Uterus (tissue), 3 donors: ENCODE measurements at regions not wholly inside any gene's neighbourhood (a gene's known extent, or its start where the extent isn't known, plus 50 kb on each side); places are given as distances from the start of the nearest gene placed in this dataset.
"Not testable (repeated sequence)": the region's sequence is repeated elsewhere in the genome, so short reads cannot be mapped to it uniquely, and the experiment has no call there.

Experiments used
- DNase-seq, 2 donors: peaks; one replicate each; pipeline ENCODE4 v3.0.0-alpha.2; 2019 to 2020
- H3K27ac ChIP-seq, 2 donors: fragments of 200-600 bp; sonication (generic); 1 replicate in 1 of 2; 2 replicates in 1 of 2; pipeline ENCODE4 v1.5.1; 2016 to 2018
- H3K27me3 ChIP-seq, 2 donors: fragments of 200-600 bp; sonication (generic); one replicate each; pipeline ENCODE4 v1.5.1; 2018 to 2019; ENCODE audit warnings: control low read depth in 1 of 2
- H3K36me3 ChIP-seq, 2 donors: fragments of 200-600 bp; sonication (generic); one replicate each; pipeline ENCODE4 v1.5.1; 2019; ENCODE audit warnings: control low read depth in 1 of 2
- H3K4me1 ChIP-seq, 2 donors: fragments of 200-600 bp; sonication (generic); one replicate each; pipeline ENCODE4 v1.5.1; 2018 to 2019; ENCODE audit warnings: control low read depth in 1 of 2
- H3K4me3 ChIP-seq, 2 donors: fragments of 200-600 bp; sonication (generic); 1 replicate in 1 of 2; 2 replicates in 1 of 2; pipeline ENCODE4 v1.5.1; 2018 to 2019; ENCODE audit warnings: mild to moderate bottlenecking in 1 of 2
- H3K9me3 ChIP-seq, 2 donors: fragments of 200-600 bp; sonication (generic); one replicate each; pipeline ENCODE4 v1.5.1; 2019; ENCODE audit warnings: control low read depth in 1 of 2
- POLR2A ChIP-seq, 2 donors: fragments of 450-650 bp; IDR thresholded peaks; one replicate each; pipeline ENCODE4 v1.6.1; 2016; ENCODE audit warnings: antibody characterized with exemption in 2 of 2, mild to moderate bottlenecking in 1 of 2, moderate library complexity in 1 of 2
- intact Hi-C: fragments of 100-400 bp; cut with DNase I; formaldehyde crosslinking; loops from one replicate; pipeline ENCODE4 v1.15.1; 2023; ENCODE audit warnings: low total_unique reads
- TF ChIP-seq, protein P1 (sequence below), 4 experiments: fragments of 200-600 bp in 2 of 4; fragments of 450-650 bp in 2 of 4; sonication (generic) in 2 of 4; IDR thresholded peaks; one replicate each; pipeline ENCODE4 v1.5.1; 2016 to 2019; ENCODE audit warnings: antibody characterized with exemption in 4 of 4, mild to moderate bottlenecking in 2 of 4, moderate library complexity in 1 of 4
- donor health status: DM: yes; HTN: yes; CAD: no.

DNA sequence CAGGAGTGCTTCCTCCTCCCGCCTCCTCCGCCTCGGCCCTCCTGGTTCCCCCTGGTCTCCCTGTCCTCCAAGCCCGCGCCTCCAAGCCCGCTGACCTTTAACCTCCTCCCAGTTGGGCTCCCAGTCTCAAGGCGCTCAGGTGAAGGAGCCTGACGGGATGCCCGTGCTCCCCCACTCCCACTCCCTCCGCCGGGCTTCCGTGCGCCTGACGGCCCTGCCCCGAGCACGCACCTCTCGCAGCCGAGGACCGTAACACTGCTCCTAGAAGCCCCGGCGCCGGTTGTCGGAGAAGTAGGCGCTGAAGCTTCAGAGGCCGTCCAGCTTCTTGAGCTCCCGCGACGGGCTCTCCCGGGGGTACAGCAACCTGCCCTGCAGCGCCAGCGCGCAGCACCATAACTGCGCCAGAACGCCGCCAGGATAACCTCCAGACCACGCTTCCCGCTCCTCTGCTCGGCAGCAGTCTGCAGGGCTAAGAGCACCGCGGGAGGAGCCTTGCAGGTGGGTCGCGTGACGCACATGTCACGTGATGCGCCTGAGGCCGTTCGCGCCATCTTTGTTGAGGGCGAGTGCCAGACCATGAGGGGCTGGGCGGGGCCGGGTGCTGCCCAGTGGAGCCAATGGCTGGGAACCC is 71.0 kb upstream of the ZNF479 start:
- Histone ChIP-seq H3K36me3 (no peaks in the 10 kb centered on the region), H3K4me3 (no peak overlapping the region), H3K4me1 (no peaks in the 10 kb centered on the region), H3K9me3 (no peaks in the 10 kb centered on the region), H3K27ac (no peak overlapping the region), H3K27me3 (no peaks in the 10 kb centered on the region)
- intact Hi-C loops, result no loop called here
- TF ChIP-seq, protein P1, sequence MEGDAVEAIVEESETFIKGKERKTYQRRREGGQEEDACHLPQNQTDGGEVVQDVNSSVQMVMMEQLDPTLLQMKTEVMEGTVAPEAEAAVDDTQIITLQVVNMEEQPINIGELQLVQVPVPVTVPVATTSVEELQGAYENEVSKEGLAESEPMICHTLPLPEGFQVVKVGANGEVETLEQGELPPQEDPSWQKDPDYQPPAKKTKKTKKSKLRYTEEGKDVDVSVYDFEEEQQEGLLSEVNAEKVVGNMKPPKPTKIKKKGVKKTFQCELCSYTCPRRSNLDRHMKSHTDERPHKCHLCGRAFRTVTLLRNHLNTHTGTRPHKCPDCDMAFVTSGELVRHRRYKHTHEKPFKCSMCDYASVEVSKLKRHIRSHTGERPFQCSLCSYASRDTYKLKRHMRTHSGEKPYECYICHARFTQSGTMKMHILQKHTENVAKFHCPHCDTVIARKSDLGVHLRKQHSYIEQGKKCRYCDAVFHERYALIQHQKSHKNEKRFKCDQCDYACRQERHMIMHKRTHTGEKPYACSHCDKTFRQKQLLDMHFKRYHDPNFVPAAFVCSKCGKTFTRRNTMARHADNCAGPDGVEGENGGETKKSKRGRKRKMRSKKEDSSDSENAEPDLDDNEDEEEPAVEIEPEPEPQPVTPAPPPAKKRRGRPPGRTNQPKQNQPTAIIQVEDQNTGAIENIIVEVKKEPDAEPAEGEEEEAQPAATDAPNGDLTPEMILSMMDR (IDR thresholded peaks at IDR 0.05), result no peak
- TF ChIP-seq POLR2A (IDR thresholded peaks at IDR 0.05), result no peak
- DNase-seq, result no peak

DNA sequence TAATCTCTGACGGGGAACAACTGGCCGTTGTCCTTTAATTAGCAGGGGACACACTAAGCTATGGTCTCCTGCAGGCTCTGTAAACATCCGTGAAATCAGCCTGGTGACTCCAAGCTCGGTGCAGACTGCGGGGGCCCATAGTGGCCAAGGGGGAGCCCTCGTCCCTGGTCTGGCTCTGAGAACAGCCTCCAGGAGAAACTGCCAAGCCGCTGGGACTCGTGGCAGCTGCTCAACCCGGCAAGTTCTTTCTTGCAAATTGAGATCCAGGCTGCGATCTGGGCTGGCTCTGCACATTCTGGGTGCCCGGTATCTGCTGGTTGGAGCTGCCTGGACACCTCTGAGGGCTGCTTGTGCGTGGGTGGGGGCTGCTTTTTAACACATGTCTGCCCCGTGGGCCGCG is 71.6 kb upstream of the ZNF479 start:
- H3K9me3 ChIP-seq, DNase-seq, intact Hi-C loops, H3K27ac ChIP-seq, H3K36me3 ChIP-seq, H3K27me3 ChIP-seq, H3K4me1 ChIP-seq, H3K4me3 ChIP-seq: not testable (repeated sequence)

DNA sequence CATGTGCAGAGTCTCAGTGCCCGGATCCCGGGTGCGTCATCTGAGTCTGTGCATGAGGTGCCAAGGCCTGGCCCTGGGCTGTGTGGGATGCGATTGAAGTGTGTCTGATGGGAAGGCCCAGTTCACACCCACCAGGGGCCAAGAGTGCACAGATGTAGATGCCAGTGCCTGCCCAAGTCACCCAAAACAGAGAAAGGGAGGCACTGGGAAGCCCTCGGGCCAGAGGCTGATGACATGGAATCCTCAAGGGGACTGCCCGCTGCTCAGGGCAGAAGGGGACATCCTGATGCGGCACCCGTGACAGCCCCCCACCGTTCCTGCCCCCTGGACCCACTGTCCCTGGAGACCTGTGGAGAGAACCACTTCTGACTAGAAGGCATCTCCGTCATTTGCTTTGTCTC is 72.2 kb upstream of the ZNF479 start:
- DNase-seq, result no peak
- H3K27ac ChIP-seq, result no peak overlapping the region
- H3K36me3 ChIP-seq, result no peaks in the 10 kb centered on the region
- no peaks in the 10 kb centered on the region for H3K9me3 ChIP-seq
- no peak for TF ChIP-seq POLR2A (IDR thresholded peaks at IDR 0.05)
- TF ChIP-seq, protein P1 (IDR thresholded peaks at IDR 0.05), result no peak
- intact Hi-C loops, result no loop called here
- no peaks in the 10 kb centered on the region for H3K27me3 ChIP-seq
- H3K4me1 ChIP-seq, result no peaks in the 10 kb centered on the region
- H3K4me3 ChIP-seq, result no peak overlapping the region

DNA sequence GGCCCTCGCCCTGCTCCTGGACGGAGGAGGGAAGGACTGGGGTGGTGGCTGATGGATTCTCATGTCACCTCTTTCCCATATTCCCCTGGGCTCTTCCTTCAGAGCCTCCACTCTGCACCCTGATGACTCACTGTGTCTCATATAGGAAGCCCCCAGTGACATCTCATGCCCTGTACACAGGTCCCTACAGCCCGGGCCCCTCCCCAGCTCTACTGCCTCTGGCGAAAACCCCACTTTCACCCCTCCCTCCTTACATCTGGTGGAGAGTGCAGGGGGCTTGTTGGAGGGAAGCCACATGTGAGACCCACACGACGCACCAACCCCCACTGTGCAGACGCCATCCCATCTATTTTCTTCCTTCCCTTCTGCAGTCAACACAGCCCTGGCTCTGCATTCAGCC is 72.8 kb upstream of the ZNF479 start:
- no peaks in the 10 kb centered on the region for H3K4me1 ChIP-seq
- intact Hi-C loops, result no loop called here
- no peaks in the 10 kb centered on the region for H3K36me3 ChIP-seq
- no peaks in the 10 kb centered on the region for H3K27me3 ChIP-seq
- H3K9me3 ChIP-seq, result no peaks in the 10 kb centered on the region
- no peak overlapping the region for H3K27ac ChIP-seq
- DNase-seq, result no peak
- TF ChIP-seq, protein P1 (IDR thresholded peaks at IDR 0.05), result no peak
- no peak for TF ChIP-seq POLR2A (IDR thresholded peaks at IDR 0.05)
- H3K4me3 ChIP-seq, result no peak overlapping the region

DNA sequence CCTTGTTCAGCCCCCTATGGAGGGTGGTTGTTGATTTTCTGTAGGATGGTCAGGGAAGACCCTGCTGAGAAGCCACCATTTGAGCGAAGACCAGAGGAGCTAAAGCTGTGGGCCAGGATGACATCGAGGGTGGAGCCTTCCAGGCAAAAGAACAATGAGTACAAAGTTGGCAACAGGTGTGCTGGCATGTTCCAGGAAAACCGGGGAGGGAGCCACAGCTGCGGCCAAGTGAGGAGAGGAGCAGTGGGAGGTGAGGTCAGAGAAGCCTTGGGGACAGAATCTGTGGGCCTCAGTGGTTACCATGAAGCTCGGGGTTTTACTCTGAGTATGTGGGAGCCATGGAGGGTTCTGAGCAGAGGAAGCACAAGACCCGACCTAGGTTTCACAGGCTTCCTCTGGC is 75.6 kb upstream of the ZNF479 start:
- TF ChIP-seq, protein P1 (IDR thresholded peaks at IDR 0.05), result no peak
- TF ChIP-seq POLR2A (IDR thresholded peaks at IDR 0.05), result no peak
- H3K27ac ChIP-seq, result no peak overlapping the region
- no peaks in the 10 kb centered on the region for H3K9me3 ChIP-seq
- no peaks in the 10 kb centered on the region for H3K36me3 ChIP-seq
- H3K4me1 ChIP-seq, result no peaks in the 10 kb centered on the region
- intact Hi-C loops, result no loop called here
- DNase-seq, result no peak
- no peaks in the 10 kb centered on the region for H3K27me3 ChIP-seq
- no peak overlapping the region for H3K4me3 ChIP-seq

DNA sequence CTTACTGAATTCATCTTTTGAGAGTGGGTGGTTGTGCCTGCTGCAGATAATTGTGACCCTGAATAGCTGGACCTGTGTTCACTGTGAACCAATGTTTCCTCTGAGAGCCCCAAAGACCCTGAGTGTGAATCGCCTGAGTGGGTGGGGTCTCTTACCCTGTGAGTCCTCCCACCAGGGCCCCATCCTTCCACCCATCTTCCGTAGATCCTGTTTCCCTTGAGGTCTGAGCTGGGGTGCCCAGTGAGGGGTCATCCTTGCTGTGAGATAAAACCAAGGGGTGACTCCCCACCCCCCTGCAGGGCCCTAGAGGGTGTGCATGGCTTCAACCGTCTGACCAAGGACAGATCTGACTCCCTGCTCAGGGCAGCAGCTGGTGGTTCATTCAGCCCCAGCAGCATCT is 78.0 kb upstream of the ZNF479 start:
- no peaks in the 10 kb centered on the region for H3K4me1 ChIP-seq
- DNase-seq, result no peak
- no peaks in the 10 kb centered on the region for H3K27me3 ChIP-seq
- no peak overlapping the region for H3K4me3 ChIP-seq
- TF ChIP-seq, protein P1 (IDR thresholded peaks at IDR 0.05), result no peak
- no peak for TF ChIP-seq POLR2A (IDR thresholded peaks at IDR 0.05)
- intact Hi-C loops, result no loop called here
- H3K27ac ChIP-seq, result no peak overlapping the region
- no peaks in the 10 kb centered on the region for H3K9me3 ChIP-seq
- H3K36me3 ChIP-seq, result no peaks in the 10 kb centered on the region
